ENCODE measurements at regions not wholly inside any gene's neighbourhood (a gene's known extent, or its start where the extent isn't known, plus 50 kb on each side); places are given as distances from the start of the nearest gene placed in this dataset.

DNA sequence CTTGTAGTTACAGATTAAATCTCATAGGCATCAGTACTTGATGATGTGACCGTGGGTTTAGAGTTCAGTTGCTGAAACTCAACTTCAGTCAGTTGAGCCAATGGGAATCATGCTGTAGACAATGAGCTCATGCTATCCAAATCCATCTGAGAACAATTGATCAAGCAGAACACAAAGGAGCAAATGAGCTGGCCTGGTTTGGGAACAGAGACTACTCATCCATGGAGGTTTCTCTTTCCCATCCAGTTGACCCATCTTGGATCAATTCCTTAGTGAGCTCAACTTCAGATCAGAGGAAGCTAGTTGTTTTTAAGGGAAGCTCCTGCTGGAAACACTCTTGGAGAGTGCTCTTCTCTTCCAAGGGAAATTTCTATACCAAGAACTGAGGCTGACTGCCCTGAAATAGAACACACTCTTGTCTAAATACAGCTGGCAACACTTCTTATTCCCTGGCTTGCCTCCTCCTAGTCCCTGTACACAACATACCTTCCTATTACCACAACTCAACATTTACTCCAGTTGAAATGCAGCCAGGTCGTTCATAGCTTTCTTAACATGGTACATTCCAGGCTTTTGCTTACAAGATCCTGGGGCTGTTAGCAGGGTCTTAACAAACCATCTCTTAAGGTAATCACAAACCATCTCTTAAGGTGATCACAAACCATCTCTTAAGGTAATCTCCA is 203.9 kb upstream of the PRDM1 start:
- Histone ChIP-seq H3K27me3 (peaks cover 19% of the 10 kb centered on the region), H3K36me3 (no peaks in the 10 kb centered on the region), H3K9me3 (no peaks in the 10 kb centered on the region), H3K4me3 (ENCODE audit: low read depth, low read length) (no peak overlapping the region), H3K4me1 (no peaks in the 10 kb centered on the region)
- no peak for DNase-seq
- TF ChIP-seq, protein P1, sequence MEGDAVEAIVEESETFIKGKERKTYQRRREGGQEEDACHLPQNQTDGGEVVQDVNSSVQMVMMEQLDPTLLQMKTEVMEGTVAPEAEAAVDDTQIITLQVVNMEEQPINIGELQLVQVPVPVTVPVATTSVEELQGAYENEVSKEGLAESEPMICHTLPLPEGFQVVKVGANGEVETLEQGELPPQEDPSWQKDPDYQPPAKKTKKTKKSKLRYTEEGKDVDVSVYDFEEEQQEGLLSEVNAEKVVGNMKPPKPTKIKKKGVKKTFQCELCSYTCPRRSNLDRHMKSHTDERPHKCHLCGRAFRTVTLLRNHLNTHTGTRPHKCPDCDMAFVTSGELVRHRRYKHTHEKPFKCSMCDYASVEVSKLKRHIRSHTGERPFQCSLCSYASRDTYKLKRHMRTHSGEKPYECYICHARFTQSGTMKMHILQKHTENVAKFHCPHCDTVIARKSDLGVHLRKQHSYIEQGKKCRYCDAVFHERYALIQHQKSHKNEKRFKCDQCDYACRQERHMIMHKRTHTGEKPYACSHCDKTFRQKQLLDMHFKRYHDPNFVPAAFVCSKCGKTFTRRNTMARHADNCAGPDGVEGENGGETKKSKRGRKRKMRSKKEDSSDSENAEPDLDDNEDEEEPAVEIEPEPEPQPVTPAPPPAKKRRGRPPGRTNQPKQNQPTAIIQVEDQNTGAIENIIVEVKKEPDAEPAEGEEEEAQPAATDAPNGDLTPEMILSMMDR (IDR thresholded peaks at IDR 0.05; ENCODE audit: low read depth, low read length) = no peak

DNA sequence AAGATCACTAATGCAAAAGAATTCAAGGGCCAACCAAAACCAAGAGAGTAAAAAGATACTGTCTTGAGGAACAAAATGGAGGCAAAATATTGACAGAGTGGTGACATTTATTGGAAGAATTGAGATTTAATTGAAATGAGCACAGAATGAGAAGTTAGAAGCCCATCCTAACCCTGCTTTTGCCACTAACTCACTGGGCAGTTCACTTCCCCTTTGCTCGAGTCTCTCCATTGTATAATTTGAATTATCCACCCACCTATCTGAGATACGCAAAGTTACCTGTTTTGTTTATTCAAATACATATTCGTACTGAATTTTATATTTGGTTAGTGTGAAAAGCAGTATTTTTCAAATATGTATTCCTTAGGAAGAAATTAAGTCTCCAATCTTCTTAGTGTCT is 204.5 kb upstream of the PRDM1 start:
- TF ChIP-seq, protein P1 (IDR thresholded peaks at IDR 0.05; ENCODE audit: low read depth, low read length) = no peak
- Histone ChIP-seq H3K4me1 (no peaks in the 10 kb centered on the region), H3K36me3 (no peaks in the 10 kb centered on the region), H3K27me3 (peaks cover 19% of the 10 kb centered on the region), H3K4me3 (ENCODE audit: low read depth, low read length) (no peak overlapping the region), H3K9me3 (no peaks in the 10 kb centered on the region)
- no peak for DNase-seq

- Histone ChIP-seq H3K9me3 (no peaks in the 10 kb centered on the region), H3K27me3 (peaks cover 23% of the 10 kb centered on the region), H3K4me1 (no peaks in the 10 kb centered on the region), H3K4me3 (ENCODE audit: low read depth, low read length) (no peak overlapping the region), H3K36me3 (no peaks in the 10 kb centered on the region)
- TF ChIP-seq, protein P1 (IDR thresholded peaks at IDR 0.05; ENCODE audit: low read depth, low read length) = no peak
- no peak for DNase-seq
These were observed 206.1 kb upstream of the PRDM1 start for GRCh38 chr6:105880030-105880492.

DNA sequence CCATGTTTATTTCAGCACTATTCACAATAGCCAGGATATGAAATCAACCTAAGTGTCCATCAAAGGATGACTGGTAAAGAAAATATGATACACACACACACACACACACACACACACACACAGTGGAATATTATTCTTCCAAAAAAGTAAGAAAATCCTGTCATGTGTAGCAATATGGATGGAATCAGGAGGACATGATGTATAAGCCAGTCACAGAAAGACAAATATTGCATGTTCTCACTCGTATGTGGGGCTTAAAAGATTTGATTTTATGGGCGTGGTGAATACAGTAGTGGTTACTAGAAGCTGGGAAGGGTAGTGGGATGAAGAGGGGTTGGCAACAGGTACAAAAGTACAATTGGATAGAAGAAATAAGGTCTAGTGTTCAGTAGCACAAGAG is 207.0 kb upstream of the PRDM1 start:
- H3K36me3 ChIP-seq = no peaks in the 10 kb centered on the region
- no peaks in the 10 kb centered on the region for H3K9me3 ChIP-seq
- H3K4me3 ChIP-seq (ENCODE audit: low read depth, low read length) = no peak overlapping the region
- TF ChIP-seq, protein P1 (IDR thresholded peaks at IDR 0.05; ENCODE audit: low read depth, low read length) = no peak
- H3K27me3 ChIP-seq = peaks cover 23% of the 10 kb centered on the region
- DNase-seq = no peak
- H3K4me1 ChIP-seq = no peaks in the 10 kb centered on the region

DNA sequence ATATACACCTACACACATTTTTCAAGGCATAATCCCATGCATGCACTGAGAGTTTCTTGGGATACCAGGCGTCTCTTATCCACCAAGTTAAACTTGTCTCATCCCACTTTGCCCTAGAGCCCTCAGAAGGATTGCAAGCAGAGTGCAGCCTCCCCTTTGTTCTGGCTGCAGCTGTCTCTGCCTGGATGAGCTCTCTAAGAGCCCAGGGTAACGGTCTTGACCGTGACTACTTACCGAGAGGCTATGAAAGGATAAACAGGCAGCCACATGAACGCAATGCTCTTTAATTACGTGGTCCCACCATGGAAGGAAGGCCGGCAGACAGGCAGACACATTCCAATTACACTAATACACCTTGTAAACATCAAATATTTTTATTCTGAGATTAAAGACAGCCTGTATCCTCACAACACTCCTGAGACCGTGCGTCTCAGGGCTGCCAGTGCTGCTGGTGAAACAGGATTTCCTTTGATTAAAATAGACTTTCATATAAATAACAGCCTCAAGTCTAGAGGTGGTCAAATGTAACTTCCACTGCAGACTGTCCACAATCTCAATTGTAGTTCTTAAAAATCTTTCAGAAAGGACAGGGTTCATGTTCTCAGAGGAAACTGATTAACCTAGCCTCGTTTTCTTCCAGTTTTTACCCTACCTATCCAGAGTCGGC is 210.0 kb upstream of the PRDM1 start:
- no peaks in the 10 kb centered on the region for H3K9me3 ChIP-seq
- H3K4me1 ChIP-seq = no peaks in the 10 kb centered on the region
- no peaks in the 10 kb centered on the region for H3K36me3 ChIP-seq
- DNase-seq = no peak
- peaks cover 18% of the 10 kb centered on the region for H3K27me3 ChIP-seq
- TF ChIP-seq, protein P1 (IDR thresholded peaks at IDR 0.05; ENCODE audit: low read depth, low read length) = no peak
- no peak overlapping the region for H3K4me3 ChIP-seq (ENCODE audit: low read depth, low read length)
